ENCODE measurements at regions not wholly inside any gene's neighbourhood (a gene's known extent, or its start where the extent isn't known, plus 50 kb on each side); places are given as distances from the start of the nearest gene placed in this dataset.
A peak's percentile ranks its signal among the peaks of the same experiment; 100 is the strongest.
"Not testable (repeated sequence)": the region's sequence is repeated elsewhere in the genome, so short reads cannot be mapped to it uniquely, and the experiment has no call there.

GRCh38 chr13:99075268-99076191, 97.7 kb upstream of the DOCK9 start:
- no peak for DNase-seq (ENCODE audit: low read depth)

- no peak for DNase-seq (ENCODE audit: low read depth)
Measured at GRCh38 chr13:99078017-99078771, 100.3 kb upstream of the DOCK9 start.

GRCh38 chr13:99080131-99080530, 102.3 kb upstream of the DOCK9 start:
- DNase-seq (ENCODE audit: low read depth): no peak

- no peak for DNase-seq (ENCODE audit: low read depth)
Measured at GRCh38 chr13:99083981-99084380, 106.1 kb upstream of the DOCK9 start.

- DNase-seq (ENCODE audit: low read depth): no peak
Measured at GRCh38 chr13:99085139-99085807, 107.4 kb upstream of the DOCK9 start.

- no peak for DNase-seq (ENCODE audit: low read depth)
Measured at GRCh38 chr13:99085808-99086266, 108.0 kb upstream of the DOCK9 start.

GRCh38 chr13:99086267-99087097, 108.6 kb upstream of the DOCK9 start:
- DNase-seq (ENCODE audit: low read depth): peak; percentile 46

- DNase-seq (ENCODE audit: low read depth): peak; percentile 81
Measured at GRCh38 chr13:99087098-99087953, 109.5 kb upstream of the DOCK9 start.

GRCh38 chr13:99087954-99088491, 110.2 kb upstream of the DOCK9 start:
- no peak for DNase-seq (ENCODE audit: low read depth)

GRCh38 chr13:99093997-99094396, 106.7 kb upstream of the UBAC2 start:
- DNase-seq (ENCODE audit: low read depth): no peak

- not testable (repeated sequence) for DNase-seq (ENCODE audit: low read depth)
Measured at GRCh38 chr13:99101831-99102230, 98.8 kb upstream of the UBAC2 start.

- no peak for DNase-seq (ENCODE audit: low read depth)
Measured at GRCh38 chr13:99103536-99103935, 97.1 kb upstream of the UBAC2 start.

- DNase-seq (ENCODE audit: low read depth): no peak
Measured at GRCh38 chr13:99104396-99104795, 96.3 kb upstream of the UBAC2 start.

- DNase-seq (ENCODE audit: low read depth): no peak
Measured at GRCh38 chr13:99105160-99105559, 95.5 kb upstream of the UBAC2 start.

- no peak for DNase-seq (ENCODE audit: low read depth)
Measured at GRCh38 chr13:99113351-99113750, 87.3 kb upstream of the UBAC2 start.

- no peak for DNase-seq (ENCODE audit: low read depth)
Measured at GRCh38 chr13:99118179-99118578, 82.5 kb upstream of the UBAC2 start.

- no peak for DNase-seq (ENCODE audit: low read depth)
Measured at GRCh38 chr13:99119656-99120055, 81.0 kb upstream of the UBAC2 start.

GRCh38 chr13:99120751-99121150, 79.9 kb upstream of the UBAC2 start:
- no peak for DNase-seq (ENCODE audit: low read depth)

- no peak for DNase-seq (ENCODE audit: low read depth)
Measured at GRCh38 chr13:99122171-99122570, 78.5 kb upstream of the UBAC2 start.
